ENCODE measurements at regions not wholly inside any gene's neighbourhood (a gene's known extent, or its start where the extent isn't known, plus 50 kb on each side); places are given as distances from the start of the nearest gene placed in this dataset.

GRCh38 chr4:164177753-164178152 lies 576.2 kb upstream of the SMIM31 start:
- TF ChIP-seq CTCF (IDR thresholded peaks at IDR 0.05): no peak
- TF ChIP-seq POLR2A (IDR thresholded peaks at IDR 0.05): no peak

Data from body of pancreas (tissue), 4 donors.